Mesenchymal stem cell (in vitro differentiated cells and primary cell): ENCODE measurements at regions not wholly inside any gene's neighbourhood (a gene's known extent, or its start where the extent isn't known, plus 50 kb on each side); places are given as distances from the start of the nearest gene placed in this dataset.
A peak's percentile ranks its signal among the peaks of the same experiment; 100 is the strongest.

Experiments used
- DNase-seq: peaks from one replicate; pipeline ENCODE4 v3.0.0-alpha.2; 2013
- H2AFZ ChIP-seq: one replicate; pipeline ENCODE4 v1.6.1; 2013; ENCODE audit warnings: low read depth, mild to moderate bottlenecking, control low read depth, inconsistent platforms, low read length, moderate library complexity
- H2AK5ac ChIP-seq: 2 replicates; pipeline ENCODE4 v1.6.1; 2013; ENCODE audit warnings: low read length, moderate library complexity, mild to moderate bottlenecking, inconsistent platforms; ENCODE audit not compliant: severe bottlenecking
- H2BK120ac ChIP-seq: one replicate; pipeline ENCODE4 v1.6.1; 2013; ENCODE audit warnings: low read depth, mild to moderate bottlenecking, inconsistent platforms, low read length, moderate library complexity
- H2BK12ac ChIP-seq, 2 experiments: one replicate each; pipeline ENCODE4 v1.6.1; 2013; ENCODE audit warnings: inconsistent platforms in 2 of 2, low read length in 2 of 2, mild to moderate bottlenecking in 2 of 2, moderate library complexity in 2 of 2, control low read depth in 1 of 2
- H2BK15ac ChIP-seq: one replicate; pipeline ENCODE4 v1.6.1; 2013; ENCODE audit warnings: mild to moderate bottlenecking, low read depth, inconsistent platforms; ENCODE audit not compliant: poor library complexity, severe bottlenecking
- H2BK5ac ChIP-seq: 2 replicates; pipeline ENCODE4 v1.6.1; 2013; ENCODE audit warnings: low read depth, mild to moderate bottlenecking, low read length, control low read depth, inconsistent platforms; ENCODE audit not compliant: poor library complexity, severe bottlenecking
- H3K14ac ChIP-seq, 2 experiments: one replicate each; pipeline ENCODE4 v1.6.1; 2013; ENCODE audit warnings: inconsistent platforms in 2 of 2, low read length in 2 of 2, control low read depth in 1 of 2, mild to moderate bottlenecking in 1 of 2, moderate library complexity in 1 of 2
- H3K18ac ChIP-seq, 2 experiments: one replicate each; pipeline ENCODE4 v1.6.1; 2013; ENCODE audit warnings: inconsistent platforms in 2 of 2, low read length in 2 of 2, control low read depth in 1 of 2, low read depth in 1 of 2, mild to moderate bottlenecking in 1 of 2
- H3K23ac ChIP-seq, 2 experiments: one replicate each; pipeline ENCODE4 v1.6.1; 2013; ENCODE audit warnings: inconsistent platforms in 2 of 2, low read length in 2 of 2, mild to moderate bottlenecking in 2 of 2, moderate library complexity in 2 of 2, control low read depth in 1 of 2
- H3K27ac ChIP-seq: 2 replicates; pipeline ENCODE4 v1.5.1; 2013; ENCODE audit warnings: mild to moderate bottlenecking, moderate library complexity, low read length, control low read depth, inconsistent platforms; ENCODE audit not compliant: poor library complexity, severe bottlenecking
- H3K27me3 ChIP-seq, 2 experiments: 2 replicates each; pipeline versions ENCODE4 v1.6.1 to v1.7.0; 2013; ENCODE audit warnings: low read length in 2 of 2, mild to moderate bottlenecking in 2 of 2, moderate library complexity in 2 of 2, control low read depth in 1 of 2, inconsistent platforms in 1 of 2; ENCODE audit not compliant: control insufficient read depth in 1 of 2, insufficient read depth in 1 of 2
- H3K36me3 ChIP-seq, 2 experiments: 2 replicates each; pipeline versions ENCODE4 v1.6.1 to v1.7.0; 2013; ENCODE audit warnings: low read length in 2 of 2, control low read depth in 1 of 2, inconsistent platforms in 1 of 2, low read depth in 1 of 2, mild to moderate bottlenecking in 1 of 2; ENCODE audit not compliant: insufficient read depth in 2 of 2, control insufficient read depth in 1 of 2
- H3K4ac ChIP-seq, 2 experiments: one replicate each; pipeline ENCODE4 v1.6.1; 2013; ENCODE audit warnings: inconsistent platforms in 2 of 2, low read length in 2 of 2, mild to moderate bottlenecking in 2 of 2, moderate library complexity in 2 of 2, control low read depth in 1 of 2, low read depth in 1 of 2
- H3K4me1 ChIP-seq: 2 replicates; pipeline ENCODE4 v1.6.1; 2013; ENCODE audit warnings: low read depth, low read length, control low read depth; ENCODE audit not compliant: control insufficient read depth, insufficient read depth
- H3K4me2 ChIP-seq: 2 replicates; pipeline ENCODE4 v1.6.1; 2013; ENCODE audit warnings: low read length, mild to moderate bottlenecking, inconsistent platforms; ENCODE audit not compliant: poor library complexity, severe bottlenecking
- H3K4me3 ChIP-seq, 2 experiments: 2 replicates each; pipeline versions ENCODE4 v1.5.1 to v1.7.0; 2013; ENCODE audit warnings: low read length in 2 of 2, mild to moderate bottlenecking in 2 of 2, control low read depth in 1 of 2, low read depth in 1 of 2; ENCODE audit not compliant: insufficient read depth in 1 of 2
- H3K79me1 ChIP-seq: replicated peaks from 2 replicates; pipeline ENCODE4 v1.6.1; 2013; ENCODE audit warnings: mild to moderate bottlenecking, control low read depth, low read length, inconsistent platforms; ENCODE audit not compliant: poor library complexity, severe bottlenecking
- H3K9ac ChIP-seq: 2 replicates; pipeline ENCODE4 v1.7.0; 2013; ENCODE audit warnings: mild to moderate bottlenecking, low read length, moderate library complexity
- H3K9me3 ChIP-seq: 2 replicates; pipeline ENCODE4 v1.7.0; 2013; ENCODE audit warnings: mild to moderate bottlenecking, low read length; ENCODE audit not compliant: control insufficient read depth
- H4K8ac ChIP-seq: one replicate; pipeline ENCODE4 v1.6.1; 2013; ENCODE audit warnings: inconsistent platforms, mild to moderate bottlenecking, low read length, moderate library complexity
- H4K91ac ChIP-seq: one replicate; pipeline ENCODE4 v1.6.1; 2013; ENCODE audit warnings: mild to moderate bottlenecking, low read length, inconsistent platforms
- WGBS: methylation state at CpG from one replicate; pipeline ENCODE4 v1.1.7; 2013; ENCODE audit warnings: mixed read lengths; 5-methylcytosine and 5-hydroxymethylcytosine counted together

GRCh38 chr1:95889400-95889799 lies 655.4 kb downstream of the RWDD3 start:
- Histone ChIP-seq H2BK12ac (no peak overlapping the region), H3K23ac (no peak overlapping the region), H3K4ac (no peak overlapping the region), H2AK5ac (no peak overlapping the region), H3K27me3 (no peaks in the 10 kb centered on the region), H3K9me3 (no peaks in the 10 kb centered on the region), H3K36me3 (no peaks in the 10 kb centered on the region), H3K4me1 (no peaks in the 10 kb centered on the region), H3K27ac (no peak overlapping the region), H4K91ac (no peak overlapping the region), H2BK120ac (no peak overlapping the region), H3K9ac (peak overlapping the region; percentile 64), H2AFZ (no peak overlapping the region), H3K14ac (no peak overlapping the region), H2BK15ac (no peak overlapping the region), H3K4me3 (peak overlapping the region in 1 of 2 experiments; percentile 60), H4K8ac (no peak overlapping the region), H3K18ac (no peak overlapping the region), H3K79me1 (no peaks in the 10 kb centered on the region), H2BK5ac (no peak overlapping the region), H3K4me2 (no peak overlapping the region)
- no peak for DNase-seq
- 94% methylated on average over 2 of the region's 3 CpGs for WGBS

- Histone ChIP-seq H2AFZ (no peak overlapping the region), H2BK12ac (no peak overlapping the region), H3K4ac (no peak overlapping the region), H3K18ac (no peak overlapping the region), H4K8ac (no peak overlapping the region), H2BK120ac (no peak overlapping the region), H3K9ac (no peak overlapping the region), H3K23ac (no peak overlapping the region), H3K27ac (no peak overlapping the region), H2BK15ac (no peak overlapping the region), H3K79me1 (no peaks in the 10 kb centered on the region), H3K9me3 (peaks cover 9% of the 10 kb centered on the region), H4K91ac (no peak overlapping the region), H2AK5ac (no peak overlapping the region), H2BK5ac (no peak overlapping the region), H3K4me1 (no peaks in the 10 kb centered on the region), H3K36me3 (no peaks in the 10 kb centered on the region), H3K4me3 (no peak overlapping the region), H3K4me2 (no peak overlapping the region), H3K14ac (no peak overlapping the region), H3K27me3 (no peaks in the 10 kb centered on the region)
- DNase-seq = no peak
- 100% methylated on average over 2 of the region's 2 CpGs for WGBS
Measured at GRCh38 chr1:95893921-95894320, 659.9 kb downstream of the RWDD3 start.

- Histone ChIP-seq H3K27me3 (no peaks in the 10 kb centered on the region), H4K91ac (no peak overlapping the region), H2BK120ac (no peak overlapping the region), H3K9me3 (peaks cover 12% of the 10 kb centered on the region), H3K23ac (no peak overlapping the region), H3K9ac (no peak overlapping the region), H3K36me3 (no peaks in the 10 kb centered on the region), H3K4me1 (no peaks in the 10 kb centered on the region), H2BK15ac (no peak overlapping the region), H3K14ac (no peak overlapping the region), H3K27ac (no peak overlapping the region), H3K79me1 (no peaks in the 10 kb centered on the region), H4K8ac (no peak overlapping the region), H2AK5ac (no peak overlapping the region), H3K4me3 (no peak overlapping the region), H2BK12ac (no peak overlapping the region), H3K4me2 (no peak overlapping the region), H3K18ac (no peak overlapping the region), H2AFZ (no peak overlapping the region), H3K4ac (no peak overlapping the region), H2BK5ac (no peak overlapping the region)
- 71% methylated on average over 2 of the region's 2 CpGs for WGBS
- no peak for DNase-seq
Measured at GRCh38 chr1:95903060-95903459, 669.0 kb downstream of the RWDD3 start.

GRCh38 chr1:95905818-95906395 lies 671.9 kb downstream of the RWDD3 start:
- H3K27ac ChIP-seq = no peak overlapping the region
- no peaks in the 10 kb centered on the region for H3K79me1 ChIP-seq
- H3K14ac ChIP-seq = no peak overlapping the region
- no peak overlapping the region for H2BK5ac ChIP-seq
- WGBS = 100% methylated on average over 1 of the region's 1 CpG
- H3K4me2 ChIP-seq = no peak overlapping the region
- no peak for DNase-seq
- H2BK120ac ChIP-seq = no peak overlapping the region
- no peak overlapping the region for H2AFZ ChIP-seq
- no peak overlapping the region for H2BK15ac ChIP-seq
- no peak overlapping the region for H2AK5ac ChIP-seq
- H3K18ac ChIP-seq = no peak overlapping the region
- H3K9ac ChIP-seq = no peak overlapping the region
- H4K91ac ChIP-seq = no peak overlapping the region
- H3K23ac ChIP-seq = no peak overlapping the region
- H2BK12ac ChIP-seq = no peak overlapping the region
- no peak overlapping the region for H3K4me3 ChIP-seq
- no peak overlapping the region for H3K4ac ChIP-seq
- H3K27me3 ChIP-seq = no peaks in the 10 kb centered on the region
- no peaks in the 10 kb centered on the region for H3K9me3 ChIP-seq
- no peaks in the 10 kb centered on the region for H3K4me1 ChIP-seq
- H4K8ac ChIP-seq = no peak overlapping the region
- H3K36me3 ChIP-seq = no peaks in the 10 kb centered on the region
